ENCODE measurements at regions not wholly inside any gene's neighbourhood (a gene's known extent, or its start where the extent isn't known, plus 50 kb on each side); places are given as distances from the start of the nearest gene placed in this dataset. TPM values are rescaled to one million over a fixed set of nuclear protein-coding genes. Genes with fewer than 3 reads are reported as not detected.

DNA sequence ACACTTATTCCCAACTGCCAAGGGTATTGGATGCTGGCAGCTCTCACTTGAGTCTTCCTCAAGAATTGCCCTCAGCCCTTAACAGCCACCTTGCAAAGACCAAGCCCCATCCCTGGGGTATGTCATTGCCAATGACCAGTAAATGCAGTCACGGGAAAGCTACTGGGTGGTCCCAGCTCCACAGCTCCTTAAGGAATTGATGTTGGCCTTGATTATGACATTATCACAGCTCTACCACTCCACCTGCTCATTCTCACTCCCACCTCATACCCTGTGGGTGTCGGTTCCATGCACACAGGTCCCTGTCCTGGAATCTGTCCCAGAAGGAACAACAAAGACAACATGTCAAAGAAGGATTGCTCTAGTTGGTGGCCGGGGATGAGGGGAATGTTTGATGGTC, 60.5 kb upstream of the GJB5 start:
- Mint-ChIP-seq H3K4me1 (ENCODE audit: low read depth) (no peaks in the 10 kb centered on the region), H3K4me3 (no peak overlapping the region), H3K27ac (no peak overlapping the region), H3K36me3 (ENCODE audit: low read depth) (no peaks in the 10 kb centered on the region), H3K27me3 (ENCODE audit: low read depth) (peaks cover 11% of the 10 kb centered on the region), H3K9me3 (ENCODE audit: insufficient read depth) (no peaks in the 10 kb centered on the region)
- CTCF ChIA-PET = no interaction called here
- POLR2A ChIA-PET = no interaction called here
- DNase-seq (no peak), ATAC-seq (no peak)

DNA sequence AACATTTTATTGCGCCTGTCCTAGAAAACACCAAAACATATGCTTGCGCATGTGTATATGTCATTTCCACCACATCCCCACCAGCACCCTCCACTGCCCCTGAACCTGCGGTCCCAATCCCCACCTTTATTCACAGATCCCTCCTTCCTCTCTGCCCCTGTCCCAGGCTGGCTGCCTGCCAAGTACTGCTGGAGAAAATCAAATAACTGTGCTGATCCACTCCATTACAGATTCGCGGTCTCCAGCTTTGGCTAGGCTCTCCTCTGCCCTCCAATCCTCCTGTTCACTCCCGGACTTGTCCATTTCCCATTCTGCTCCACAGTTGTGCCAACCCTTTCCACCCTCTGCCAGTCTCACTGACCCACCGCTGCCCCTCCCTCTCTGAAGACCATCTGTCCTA, 59.3 kb upstream of the GJB5 start:
- CTCF ChIA-PET = interaction anchor here (2.1 kb wide), 1 partner anchor 47 kb away, joined by 4 read pairs; no protein-coding TSS in a partner anchor
- Mint-ChIP-seq H3K36me3 (ENCODE audit: low read depth) (no peaks in the 10 kb centered on the region), H3K4me1 (ENCODE audit: low read depth) (no peaks in the 10 kb centered on the region), H3K27ac (no peak overlapping the region), H3K27me3 (ENCODE audit: low read depth) (peaks cover 5% of the 10 kb centered on the region), H3K9me3 (ENCODE audit: insufficient read depth) (no peaks in the 10 kb centered on the region), H3K4me3 (no peak overlapping the region)
- POLR2A ChIA-PET = no interaction called here
- ATAC-seq = no peak
- DNase-seq = no peak

DNA sequence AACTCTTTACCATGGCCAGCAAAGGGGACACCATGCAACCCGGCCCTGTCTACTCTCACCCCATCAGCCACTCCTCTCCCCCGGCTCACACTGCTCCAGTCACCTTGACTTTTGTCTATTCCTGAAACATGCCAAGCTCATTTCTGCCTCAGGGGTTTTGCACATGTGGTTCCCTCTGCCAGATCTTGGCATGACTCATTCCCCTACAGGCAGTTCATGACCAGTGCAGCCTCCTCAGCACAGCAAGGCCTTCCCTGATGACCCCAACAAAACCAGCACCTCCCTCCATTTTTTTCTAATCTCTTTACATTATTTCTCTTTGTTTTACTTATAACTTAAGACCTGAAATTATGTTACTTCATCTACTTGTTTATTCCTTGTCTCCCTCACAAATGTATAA, 58.6 kb upstream of the GJB5 start:
- ChIA-PET CTCF (interaction anchor here (2.1 kb wide), 1 partner anchor 46 kb away, joined by 4 read pairs; no protein-coding TSS in a partner anchor), POLR2A (no interaction called here)
- no peak overlapping the region for H3K27ac Mint-ChIP-seq
- no peaks in the 10 kb centered on the region for H3K4me1 Mint-ChIP-seq (ENCODE audit: low read depth)
- H3K36me3 Mint-ChIP-seq (ENCODE audit: low read depth) = no peaks in the 10 kb centered on the region
- peaks cover 3% of the 10 kb centered on the region for H3K27me3 Mint-ChIP-seq (ENCODE audit: low read depth)
- H3K4me3 Mint-ChIP-seq = no peak overlapping the region
- ATAC-seq (no peak), DNase-seq (no peak)
- H3K9me3 Mint-ChIP-seq (ENCODE audit: insufficient read depth) = no peaks in the 10 kb centered on the region

DNA sequence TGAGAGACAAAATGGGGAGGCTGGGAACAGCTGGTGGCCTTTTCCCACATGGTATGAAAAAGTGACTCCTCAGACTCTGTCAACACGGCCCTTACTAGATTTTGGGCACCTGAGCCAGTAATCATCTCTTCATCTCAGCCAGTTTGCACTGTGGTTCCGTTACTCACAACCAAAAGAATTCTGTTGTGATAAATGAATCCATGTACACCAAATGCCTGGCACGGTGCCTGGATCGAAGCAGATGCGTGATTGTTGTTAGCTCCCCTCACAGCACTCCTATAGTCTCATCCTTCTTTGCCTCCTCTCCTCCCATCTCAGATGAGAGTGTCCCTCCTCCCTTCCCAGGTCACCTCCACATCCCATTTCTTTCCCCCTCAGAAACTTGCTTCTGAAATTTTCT, 57.9 kb upstream of the GJB5 start:
- no peak overlapping the region for H3K4me3 Mint-ChIP-seq
- H3K4me1 Mint-ChIP-seq (ENCODE audit: low read depth) = no peaks in the 10 kb centered on the region
- H3K27ac Mint-ChIP-seq = no peak overlapping the region
- H3K9me3 Mint-ChIP-seq (ENCODE audit: insufficient read depth) = no peaks in the 10 kb centered on the region
- no peaks in the 10 kb centered on the region for H3K36me3 Mint-ChIP-seq (ENCODE audit: low read depth)
- CTCF ChIA-PET = interaction anchor here (2.1 kb wide), 1 partner anchor 46 kb away, joined by 4 read pairs; no protein-coding TSS in a partner anchor
- no peak for ATAC-seq
- DNase-seq = no peak
- no peaks in the 10 kb centered on the region for H3K27me3 Mint-ChIP-seq (ENCODE audit: low read depth)
- POLR2A ChIA-PET = no interaction called here

DNA sequence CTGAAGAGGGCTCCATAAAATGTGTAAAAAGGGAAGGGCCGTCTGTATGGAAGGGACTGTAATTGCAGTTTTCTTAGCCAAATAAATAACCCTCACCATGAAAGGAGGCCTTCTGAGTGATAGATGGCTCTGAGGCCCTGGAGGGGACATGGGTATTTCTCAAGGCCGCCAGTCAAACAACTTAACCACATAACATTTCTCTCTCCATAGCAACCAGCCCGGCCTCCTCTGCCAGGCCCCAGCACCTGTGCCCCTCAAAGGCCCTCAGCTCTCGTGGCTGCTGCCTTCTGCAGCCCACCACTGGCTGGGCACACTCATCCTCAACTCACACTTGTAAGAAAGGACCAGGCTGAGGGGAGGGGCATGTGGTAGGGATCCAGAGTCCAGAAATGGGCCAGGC, 57.0 kb upstream of the GJB5 start:
- ATAC-seq = no peak

DNA sequence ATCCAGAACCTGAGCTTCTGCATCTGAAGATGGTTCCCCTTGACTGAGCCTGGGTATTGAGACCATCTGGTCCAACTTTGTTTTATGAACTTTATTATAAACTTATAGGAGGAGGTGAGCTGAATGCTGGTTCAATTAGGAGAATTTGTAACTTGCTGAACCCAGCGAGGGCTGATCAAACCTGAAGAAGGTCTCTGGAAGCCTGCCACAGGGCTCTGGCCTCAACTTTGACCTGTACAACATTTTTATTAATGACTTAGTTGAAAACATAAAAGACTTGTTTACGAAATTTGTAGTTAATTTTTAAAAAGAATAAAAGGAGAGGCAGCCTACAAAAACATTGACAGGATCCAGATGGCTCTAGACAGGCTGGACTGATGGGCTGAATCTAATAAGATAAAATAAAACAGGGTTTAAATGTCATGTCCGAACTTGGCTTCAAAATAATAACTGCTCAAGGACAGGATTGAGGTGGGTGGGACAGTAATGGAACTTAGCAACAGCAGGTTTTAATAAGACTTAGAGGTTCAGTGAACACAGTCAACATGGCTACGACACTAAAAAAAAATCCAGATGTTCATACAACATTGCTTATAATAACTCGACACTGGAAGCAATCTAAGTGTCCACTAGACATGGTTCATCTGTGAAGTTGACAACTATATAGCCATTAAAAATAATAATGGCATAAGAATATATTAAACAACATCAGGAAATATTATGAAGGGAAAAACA, 53.4 kb upstream of the GJB5 start:
- H3K4me1 Mint-ChIP-seq (ENCODE audit: low read depth) = no peaks in the 10 kb centered on the region
- ATAC-seq = no peak
- no peaks in the 10 kb centered on the region for H3K36me3 Mint-ChIP-seq (ENCODE audit: low read depth)
- H3K27ac Mint-ChIP-seq = no peak overlapping the region
- ChIA-PET POLR2A (no interaction called here), CTCF (no interaction called here)
- no peak overlapping the region for H3K4me3 Mint-ChIP-seq
- H3K27me3 Mint-ChIP-seq (ENCODE audit: low read depth) = peaks cover 3% of the 10 kb centered on the region
- no peak for DNase-seq
- H3K9me3 Mint-ChIP-seq (ENCODE audit: insufficient read depth) = no peaks in the 10 kb centered on the region

More for the DNA sequence above, 57.0 kb upstream of the GJB5 start:
- Mint-ChIP-seq H3K4me3 (no peak overlapping the region), H3K36me3 (ENCODE audit: low read depth) (no peaks in the 10 kb centered on the region), H3K27ac (no peak overlapping the region), H3K27me3 (ENCODE audit: low read depth) (no peaks in the 10 kb centered on the region), H3K9me3 (ENCODE audit: insufficient read depth) (no peaks in the 10 kb centered on the region), H3K4me1 (ENCODE audit: low read depth) (no peaks in the 10 kb centered on the region)
- ChIA-PET POLR2A (no interaction called here), CTCF (no interaction called here)
- DNase-seq = no peak

Small RNAs in the stretch of these regions (microRNA-seq; reads per million reads assigned to microRNA genes)
- gene MIR552 = not detected
